ENCODE measurements at regions not wholly inside any gene's neighbourhood (a gene's known extent, or its start where the extent isn't known, plus 50 kb on each side); places are given as distances from the start of the nearest gene placed in this dataset.

GRCh38 chr2:14524041-14524802 is 108.3 kb upstream of the LRATD1 start:
- no peak overlapping the region for H2BK5ac ChIP-seq (ENCODE audit: insufficient read length, low read length)
- H3K4me3 Mint-ChIP-seq, result no peak overlapping the region
- H3K27me3 ChIP-seq (ENCODE audit: insufficient read depth, low read length), result no peaks in the 10 kb centered on the region
- H3K4ac ChIP-seq (ENCODE audit: low read depth, low read length), result no peak overlapping the region
- H3K4me1 ChIP-seq (ENCODE audit: insufficient read depth, low read length), result no peaks in the 10 kb centered on the region
- TF ChIP-seq CTCF (conservative IDR thresholded peaks at IDR 0.05), result no peak
- H3K9me3 ChIP-seq (ENCODE audit: control insufficient read depth, low read depth, low read length), result no peaks in the 10 kb centered on the region
- no peak overlapping the region for H4K8ac ChIP-seq (replicated peaks; ENCODE audit: insufficient read length, low read depth, low read length)
- H3K27ac ChIP-seq (ENCODE audit: insufficient read length, low read depth, low read length), result no peak overlapping the region
- H2BK20ac ChIP-seq (ENCODE audit: low read depth, low read length, poor library complexity, severe bottlenecking), result no peak overlapping the region
- H2BK12ac ChIP-seq (ENCODE audit: insufficient read length, low read depth, low read length), result no peak overlapping the region
- H3K9ac ChIP-seq (ENCODE audit: extremely low read depth, insufficient read length, low read length), result no peak overlapping the region
- no peaks in the 10 kb centered on the region for H3K79me1 ChIP-seq (ENCODE audit: insufficient read depth, low read depth, low read length, poor library complexity, severe bottlenecking)
- no peak overlapping the region for H4K91ac ChIP-seq (ENCODE audit: insufficient read length, low read depth, low read length)
- H3K18ac ChIP-seq (ENCODE audit: insufficient read length, low read depth, low read length), result no peak overlapping the region
- no peak overlapping the region for H2BK15ac ChIP-seq (ENCODE audit: low read depth, low read length)
- no peaks in the 10 kb centered on the region; a peak in 1 of 7 replicates for H3K36me3 Mint-ChIP-seq (ENCODE audit: insufficient read depth in 1 of 3, low read depth in 3 of 3)
- H2BK120ac ChIP-seq (ENCODE audit: low read depth, low read length, poor library complexity, severe bottlenecking), result no peak overlapping the region
- no peak overlapping the region for H2AK5ac ChIP-seq (ENCODE audit: insufficient read length, low read length)
- no peak overlapping the region for H3K56ac ChIP-seq (ENCODE audit: insufficient read length, low read depth, low read length)
- no peaks in the 10 kb centered on the region for H4K20me1 ChIP-seq (ENCODE audit: control insufficient read depth, insufficient read depth, insufficient read length)
- H3K79me2 ChIP-seq (ENCODE audit: insufficient read depth, low read length), result no peaks in the 10 kb centered on the region
- DNase-seq, result no peak
- peaks cover 0 to 2% of the 10 kb centered on the region in 2 experiments; a peak in 1 of 5 replicates for H3K9me3 Mint-ChIP-seq
- H3K23ac ChIP-seq (ENCODE audit: insufficient read length, low read depth, low read length), result no peak overlapping the region
- no peak overlapping the region for H3T11ph ChIP-seq (ENCODE audit: low read length)
- H3K4me2 ChIP-seq (ENCODE audit: insufficient read depth, insufficient read length, low read length), result no peak overlapping the region
- no peak overlapping the region for H2AFZ ChIP-seq (ENCODE audit: low read length)
- H3K14ac ChIP-seq (ENCODE audit: insufficient read depth, low read length), result no peak overlapping the region
- no peaks in the 10 kb centered on the region for H3K23me2 ChIP-seq (ENCODE audit: insufficient read length, low read depth, low read length, poor library complexity, severe bottlenecking)
- no CpG with 5 or more reads among the region's 7 CpGs for WGBS (ENCODE audit: extremely low coverage, insufficient read length, low lambda C conversion rate)
- H3K4me1 Mint-ChIP-seq, result no peaks in the 10 kb centered on the region
- no peaks in the 10 kb centered on the region for H3K27me3 Mint-ChIP-seq (ENCODE audit: low read depth)
- H3K27ac Mint-ChIP-seq, result no peak overlapping the region
- no peak overlapping the region for H4K5ac ChIP-seq (ENCODE audit: insufficient read length, low read depth, low read length)
